ENCODE measurements at regions not wholly inside any gene's neighbourhood (a gene's known extent, or its start where the extent isn't known, plus 50 kb on each side); places are given as distances from the start of the nearest gene placed in this dataset.

GRCh38 chr15:91553196-91553854 is 300.2 kb upstream of the SLCO3A1 start:
- no TSS peak for BruUV-seq (replicated peaks)
- no peak overlapping the region for H3K4me3 Mint-ChIP-seq (ENCODE audit: low read depth, unreplicated experiment)
- CTCF ChIA-PET = no interaction called here
- intact Hi-C loops (cut with micrococcal nuclease; ENCODE audit: unreplicated experiment) = no loop called here
- no peaks in the 10 kb centered on the region for H3K9me3 Mint-ChIP-seq (ENCODE audit: low read depth, unreplicated experiment)
- TF ChIP-seq CTCF (IDR thresholded peaks at IDR 0.05; ENCODE audit: unreplicated experiment) = no peak
- no peak overlapping the region for H3K27ac Mint-ChIP-seq (ENCODE audit: unreplicated experiment)
- H3K4me1 Mint-ChIP-seq (ENCODE audit: low read depth, unreplicated experiment) = no peaks in the 10 kb centered on the region
- no peaks in the 10 kb centered on the region for H3K27me3 Mint-ChIP-seq (ENCODE audit: unreplicated experiment)
- no peak for DNase-seq
- no peaks in the 10 kb centered on the region for H3K36me3 Mint-ChIP-seq (ENCODE audit: insufficient read depth, unreplicated experiment)

- Mint-ChIP-seq H3K4me1 (ENCODE audit: low read depth, unreplicated experiment) (peaks cover 8% of the 10 kb centered on the region), H3K27ac (ENCODE audit: unreplicated experiment) (no peak overlapping the region), H3K4me3 (ENCODE audit: low read depth, unreplicated experiment) (no peak overlapping the region), H3K36me3 (ENCODE audit: insufficient read depth, unreplicated experiment) (no peaks in the 10 kb centered on the region), H3K9me3 (ENCODE audit: low read depth, unreplicated experiment) (no peaks in the 10 kb centered on the region), H3K27me3 (ENCODE audit: unreplicated experiment) (no peaks in the 10 kb centered on the region)
- TF ChIP-seq CTCF (IDR thresholded peaks at IDR 0.05; ENCODE audit: unreplicated experiment) = no peak
- BruUV-seq (replicated peaks) = no TSS peak
- intact Hi-C loops (cut with micrococcal nuclease; ENCODE audit: unreplicated experiment) = no loop called here
- no peak for DNase-seq
- CTCF ChIA-PET = no interaction called here
Observed at GRCh38 chr15:91555312-91555711, 298.2 kb upstream of the SLCO3A1 start.

- H3K27ac Mint-ChIP-seq (ENCODE audit: unreplicated experiment) = no peak overlapping the region
- intact Hi-C loops (cut with micrococcal nuclease; ENCODE audit: unreplicated experiment) = no loop called here
- BruUV-seq (replicated peaks) = no TSS peak
Observed at GRCh38 chr15:91556926-91557325, 296.6 kb upstream of the SLCO3A1 start.

GRCh38 chr15:91559066-91559465 is 294.4 kb upstream of the SLCO3A1 start:
- Mint-ChIP-seq H3K27ac (ENCODE audit: unreplicated experiment) (no peak overlapping the region), H3K27me3 (ENCODE audit: unreplicated experiment) (no peaks in the 10 kb centered on the region), H3K4me3 (ENCODE audit: low read depth, unreplicated experiment) (no peak overlapping the region), H3K36me3 (ENCODE audit: insufficient read depth, unreplicated experiment) (peaks cover 8% of the 10 kb centered on the region), H3K9me3 (ENCODE audit: low read depth, unreplicated experiment) (no peaks in the 10 kb centered on the region), H3K4me1 (ENCODE audit: low read depth, unreplicated experiment) (peaks cover 33% of the 10 kb centered on the region)
- no peak for DNase-seq
- no peak for TF ChIP-seq CTCF (IDR thresholded peaks at IDR 0.05; ENCODE audit: unreplicated experiment)
- intact Hi-C loops (cut with micrococcal nuclease; ENCODE audit: unreplicated experiment) = no loop called here
- no TSS peak for BruUV-seq (replicated peaks)
- CTCF ChIA-PET = no interaction called here

More at GRCh38 chr15:91556926-91557325, 296.6 kb upstream of the SLCO3A1 start:
- Mint-ChIP-seq H3K4me3 (ENCODE audit: low read depth, unreplicated experiment) (no peak overlapping the region), H3K4me1 (ENCODE audit: low read depth, unreplicated experiment) (peaks cover 21% of the 10 kb centered on the region), H3K36me3 (ENCODE audit: insufficient read depth, unreplicated experiment) (peaks cover 8% of the 10 kb centered on the region), H3K27me3 (ENCODE audit: unreplicated experiment) (no peaks in the 10 kb centered on the region), H3K9me3 (ENCODE audit: low read depth, unreplicated experiment) (no peaks in the 10 kb centered on the region)
- CTCF ChIA-PET = no interaction called here
- DNase-seq = no peak
- TF ChIP-seq CTCF (IDR thresholded peaks at IDR 0.05; ENCODE audit: unreplicated experiment) = no peak

All from Calu3 (cell line).